GM19438 (cell line): ENCODE measurements at regions not wholly inside any gene's neighbourhood (a gene's known extent, or its start where the extent isn't known, plus 50 kb on each side); places are given as distances from the start of the nearest gene placed in this dataset.
"Not testable (repeated sequence)": the region's sequence is repeated elsewhere in the genome, so short reads cannot be mapped to it uniquely, and the experiment has no call there.

ENCODE experiments used
- ATAC-seq: cut with Tn5 transposase; IDR thresholded peaks from one replicate; pipeline ENCODE4 v1.9.1; 2021; ENCODE audit warnings: low read depth; ENCODE audit not compliant: unreplicated experiment

DNA sequence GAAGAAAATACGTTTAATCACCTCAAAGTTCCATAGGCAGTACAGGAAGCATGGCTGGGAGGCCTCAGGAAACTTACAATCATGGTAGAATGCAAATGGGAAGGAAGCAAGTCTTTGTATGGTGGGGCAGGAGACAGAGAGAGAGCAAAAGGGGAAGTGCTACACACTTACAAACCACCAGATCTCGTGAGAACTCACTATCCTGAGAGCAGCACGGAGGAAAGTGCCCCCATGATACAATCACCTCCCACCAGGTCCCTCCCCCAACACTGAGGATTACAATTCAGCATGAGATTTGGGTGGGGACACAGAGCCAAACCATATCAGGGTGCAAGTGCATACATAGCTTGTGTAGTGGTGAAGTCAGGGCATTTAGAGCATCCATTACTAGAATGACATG lies 92.3 kb upstream of the ANKRD10 start:
- ATAC-seq, result no peak

DNA sequence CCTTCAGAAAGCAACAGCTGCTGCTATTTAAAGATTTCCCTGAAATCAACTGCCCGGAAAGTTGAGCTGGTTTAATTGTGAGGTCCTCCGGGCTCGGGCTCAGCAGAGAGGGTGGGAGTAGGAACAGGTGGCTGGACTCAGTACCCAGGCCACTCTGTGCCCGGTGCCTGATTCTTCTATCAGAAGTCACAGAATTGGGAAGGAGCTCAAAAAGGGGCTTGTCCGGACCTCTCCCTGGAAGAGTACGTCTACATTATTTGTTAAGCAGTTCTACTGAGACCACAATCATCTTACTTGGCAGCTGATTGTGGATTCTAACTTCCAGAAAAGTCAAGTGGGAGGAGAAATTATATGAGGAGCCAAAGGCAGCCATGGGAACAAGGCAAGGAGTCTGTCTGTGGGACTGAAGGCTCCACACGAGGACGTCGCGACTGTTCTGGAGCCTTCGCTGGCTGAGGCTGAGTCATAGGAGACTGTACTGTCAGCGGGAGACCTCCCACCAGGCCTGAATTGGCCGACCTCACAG lies 91.7 kb upstream of the ANKRD10 start:
- ATAC-seq, result no peak

DNA sequence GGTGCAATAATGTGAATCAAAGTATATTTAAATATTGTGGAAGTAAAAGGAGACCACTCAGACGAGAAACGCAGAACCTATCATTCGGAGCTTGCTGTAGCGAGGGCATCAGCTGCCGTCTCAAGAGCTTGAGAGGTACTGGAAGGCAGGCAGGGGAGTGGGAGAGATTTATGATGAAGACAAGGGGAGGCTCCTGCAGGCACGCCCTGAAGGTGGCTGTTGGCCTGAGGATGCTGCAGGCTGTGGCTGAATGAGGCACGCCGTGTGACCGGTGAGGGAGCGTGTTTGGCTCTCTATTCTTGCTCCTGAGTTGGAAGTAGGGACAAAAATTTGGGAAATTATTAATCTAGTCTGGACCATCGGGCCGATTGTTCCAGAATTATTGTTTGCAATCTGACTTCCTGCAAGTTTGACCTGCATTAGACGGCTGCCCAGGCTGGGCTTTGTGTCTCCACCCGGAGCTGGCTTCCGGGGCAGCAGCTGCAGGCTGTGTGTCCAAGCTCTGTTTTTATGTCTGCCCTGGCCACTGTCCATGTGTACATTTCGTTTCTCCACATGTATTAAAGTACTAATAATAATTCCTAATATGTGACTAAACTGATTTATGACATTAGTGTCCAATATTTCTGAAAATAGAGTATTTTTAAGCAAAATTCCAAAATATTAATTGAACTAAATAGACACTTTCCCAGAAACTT lies 91.1 kb upstream of the ANKRD10 start:
- ATAC-seq, result no peak

DNA sequence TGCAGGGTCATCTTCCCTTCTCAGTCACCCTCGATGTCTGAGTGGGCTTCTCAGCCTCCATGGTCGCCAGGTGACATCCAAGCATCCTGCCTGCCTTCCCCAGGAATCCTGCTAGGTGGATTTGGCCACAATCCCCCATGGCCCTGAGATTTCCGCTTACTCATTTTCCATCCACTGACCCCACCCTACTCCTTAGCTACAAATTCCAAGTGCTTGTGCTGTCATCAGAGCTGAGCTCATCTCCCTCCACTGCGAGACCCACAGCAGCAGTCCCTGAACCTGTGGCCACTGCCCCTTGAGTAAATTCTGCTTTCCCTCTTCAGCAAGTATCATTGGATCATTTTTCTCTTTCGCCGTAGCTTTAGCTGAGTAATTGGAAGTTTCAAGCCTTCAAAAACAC lies 90.5 kb upstream of the ANKRD10 start:
- ATAC-seq, result no peak

DNA sequence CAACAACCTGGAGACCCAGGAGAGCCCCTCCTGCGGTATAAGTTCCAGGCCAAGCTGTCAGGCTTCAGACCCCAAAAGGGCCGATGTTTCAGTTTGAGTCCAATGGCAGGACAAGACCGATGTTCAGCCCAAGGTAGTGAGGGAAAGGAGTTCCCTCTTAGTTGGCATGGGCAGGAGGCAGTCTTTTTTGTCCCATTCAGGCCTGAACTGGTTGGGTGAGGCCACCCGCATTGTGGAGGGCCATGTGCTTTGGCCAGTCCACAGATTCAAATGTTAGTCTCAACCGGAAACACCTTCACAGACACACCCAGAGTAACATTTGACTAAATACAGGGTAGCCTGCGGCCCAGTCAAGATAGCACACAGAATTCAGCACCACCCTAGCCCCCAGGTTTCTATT lies 89.6 kb upstream of the ANKRD10 start:
- ATAC-seq, result no peak

DNA sequence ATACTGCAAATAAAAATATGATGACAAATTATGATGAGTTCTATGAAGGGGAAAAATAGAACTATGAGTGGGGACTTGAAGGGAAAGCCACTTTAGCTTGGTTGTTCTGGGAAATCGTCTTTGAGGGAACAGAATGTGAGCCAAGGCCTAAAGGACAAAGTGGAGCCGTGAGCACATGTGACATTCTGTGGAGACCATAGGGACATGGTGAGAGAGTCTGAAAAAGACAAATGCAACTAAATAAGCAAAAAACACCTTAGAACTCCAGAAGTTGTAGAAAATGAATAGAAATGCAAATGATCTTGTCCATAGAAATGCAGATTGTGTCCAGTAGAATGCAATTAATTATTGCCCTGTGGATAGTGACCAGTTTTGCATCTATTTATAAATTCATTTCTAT lies 86.8 kb upstream of the ANKRD10 start:
- ATAC-seq, result no peak

DNA sequence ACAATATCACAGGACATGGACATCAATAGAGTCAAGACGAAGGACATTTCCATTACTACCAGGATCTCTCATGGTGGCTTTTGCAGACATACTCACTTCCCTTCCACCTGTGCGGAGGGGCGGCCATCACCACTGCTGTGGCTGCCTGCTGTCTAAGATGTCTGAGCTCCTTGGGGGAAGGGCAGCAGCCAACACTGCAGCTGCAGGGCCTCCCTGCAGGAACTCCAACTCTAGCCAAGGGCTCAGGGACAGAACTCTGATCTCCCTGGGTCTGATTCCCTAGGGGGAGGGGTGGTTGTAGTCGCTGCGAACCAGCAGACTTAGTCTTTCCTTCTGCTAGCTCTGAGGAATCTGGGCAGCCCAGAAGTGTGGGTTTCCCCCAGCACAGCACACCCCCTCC lies 78.9 kb upstream of the ANKRD10 start:
- no peak for ATAC-seq

DNA sequence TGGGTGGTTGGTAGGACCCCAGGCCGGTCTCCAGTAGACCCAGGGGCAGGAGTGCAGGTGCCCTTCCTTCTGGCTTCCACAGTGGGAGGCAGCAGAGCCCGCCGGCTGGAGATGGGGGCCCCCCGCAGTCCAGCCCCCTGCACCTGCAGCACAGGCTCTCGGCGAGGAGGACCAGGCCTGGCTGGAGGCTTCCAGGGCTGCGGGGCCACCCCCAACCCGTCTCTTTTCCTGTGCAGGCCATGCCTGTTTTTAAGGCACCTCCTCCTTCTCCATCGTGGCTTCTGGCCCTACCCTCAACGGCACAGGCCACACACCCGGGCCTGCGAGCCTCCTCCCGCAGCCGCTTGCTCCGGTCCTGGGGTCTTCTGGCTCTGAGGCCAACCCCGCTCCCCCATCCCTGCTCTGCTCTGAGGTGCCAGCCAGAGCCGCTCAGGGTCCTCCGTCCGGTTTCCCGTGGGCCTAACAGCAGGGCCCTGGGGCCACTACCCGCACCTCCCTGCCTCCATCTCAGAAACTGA lies 77.2 kb upstream of the ANKRD10 start:
- ATAC-seq, result no peak

DNA sequence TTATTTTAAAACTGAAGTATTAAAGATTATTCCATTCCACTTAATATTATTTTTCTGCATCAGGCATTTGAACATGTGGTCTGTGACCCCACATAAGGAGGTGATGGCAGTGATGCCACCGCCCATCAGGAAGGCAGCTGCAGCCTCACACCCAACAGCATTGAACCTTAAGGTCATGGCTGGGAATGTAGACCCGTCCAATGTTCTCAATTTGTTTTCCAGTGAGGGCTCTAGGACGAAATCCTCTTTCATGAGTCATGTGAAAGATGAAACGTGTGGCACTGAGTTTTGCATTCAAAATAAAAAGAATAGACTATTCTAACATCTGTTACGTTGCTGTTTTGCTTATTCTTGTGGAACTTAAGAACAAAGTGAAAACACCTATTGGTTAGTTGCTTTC lies 74.5 kb upstream of the ANKRD10 start:
- no peak for ATAC-seq

DNA sequence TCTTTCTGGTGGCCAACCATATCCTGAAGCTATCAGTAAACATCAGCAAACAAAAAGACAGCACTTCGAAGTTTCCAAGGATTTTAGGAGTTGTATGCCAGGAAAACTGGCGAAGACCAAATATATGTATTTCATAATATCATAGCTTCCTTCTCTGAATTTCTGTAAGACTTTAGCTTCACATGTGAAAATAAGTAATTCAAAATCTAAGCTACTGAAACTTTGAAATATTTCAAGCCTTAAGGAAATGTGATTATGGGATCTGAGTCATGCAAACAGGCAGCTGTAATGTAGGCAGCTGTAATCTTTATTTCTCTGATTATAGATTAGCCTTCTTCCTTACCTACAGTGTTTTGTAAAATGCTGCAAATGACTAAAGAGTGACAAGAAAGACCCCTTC lies 70.7 kb upstream of the ANKRD10 start:
- ATAC-seq, result no peak

DNA sequence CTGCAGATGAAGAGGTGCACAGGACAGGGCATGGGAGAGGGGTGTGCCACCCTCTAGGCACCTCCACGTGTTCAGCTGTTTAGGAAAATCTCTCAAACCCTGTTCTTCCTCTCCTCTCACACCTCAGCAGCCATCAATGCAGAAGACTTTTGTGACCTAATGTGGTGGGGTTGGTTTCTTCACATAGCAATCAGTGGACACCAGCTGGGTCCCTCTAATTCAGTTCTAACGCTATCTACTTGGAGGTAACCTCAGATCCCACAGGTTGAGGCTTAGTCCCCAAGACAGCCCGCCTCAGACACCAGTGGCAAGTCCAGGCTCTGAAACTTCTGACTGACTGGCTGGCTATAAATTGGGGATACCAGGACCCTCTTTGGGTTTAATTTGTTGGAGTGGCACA lies 69.9 kb upstream of the ANKRD10 start:
- ATAC-seq, result no peak

DNA sequence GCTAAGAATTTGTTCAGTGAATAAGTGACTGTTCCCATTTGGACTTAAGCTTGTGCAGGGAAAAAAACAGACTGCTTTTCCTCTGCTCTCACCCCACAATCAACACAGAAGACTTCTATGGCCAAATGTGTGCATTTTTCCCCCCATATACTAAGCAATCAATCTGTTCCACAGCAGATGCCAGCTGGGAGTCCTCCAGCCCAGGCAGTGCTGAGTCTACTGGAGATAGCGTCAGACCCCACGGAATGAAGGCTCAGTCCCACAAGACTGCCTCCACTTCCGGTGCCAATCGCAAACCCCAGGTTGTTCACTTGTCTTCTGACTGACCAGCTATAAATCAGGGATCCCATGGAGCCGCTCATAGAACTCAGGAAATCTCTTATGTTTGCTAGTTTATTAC lies 69.5 kb upstream of the ANKRD10 start:
- ATAC-seq, result no peak

DNA sequence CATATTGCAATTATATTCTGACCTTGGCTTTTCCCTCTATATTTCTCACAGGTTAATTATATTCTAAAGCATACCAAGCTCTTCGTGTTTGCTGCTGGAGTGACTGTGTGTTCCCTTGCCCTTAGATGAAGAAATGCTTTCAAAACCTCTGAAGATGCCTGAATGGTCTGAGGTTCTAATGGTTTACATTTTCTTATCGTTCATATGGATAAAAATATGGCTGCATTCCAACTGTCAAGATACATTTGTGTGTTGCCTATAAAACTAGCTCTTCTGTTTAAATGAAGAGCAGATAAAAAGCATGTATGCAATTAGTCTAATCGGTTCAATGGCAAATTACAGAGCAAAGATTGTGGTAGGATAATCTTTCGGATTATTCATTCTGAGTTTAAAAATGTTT lies 68.4 kb upstream of the ANKRD10 start:
- no peak for ATAC-seq

DNA sequence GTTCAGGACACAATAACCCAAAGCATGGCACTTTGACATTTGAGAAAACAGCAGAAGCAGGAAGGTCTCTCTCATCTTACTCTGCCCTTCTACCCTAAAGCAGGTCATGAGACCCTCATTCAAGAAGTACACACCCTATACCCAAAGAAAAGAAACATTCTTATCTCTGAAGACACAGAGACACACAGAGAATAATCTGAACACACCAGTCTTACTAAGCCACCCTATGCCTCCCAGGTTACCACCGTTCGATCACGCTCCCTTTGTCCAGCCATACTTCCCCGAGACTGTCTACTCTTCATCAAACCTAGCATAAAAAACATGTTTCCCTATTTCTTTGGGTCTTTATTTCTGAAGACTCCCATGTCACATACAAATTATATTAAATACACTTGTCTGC lies 66.5 kb upstream of the ANKRD10 start:
- no peak for ATAC-seq

DNA sequence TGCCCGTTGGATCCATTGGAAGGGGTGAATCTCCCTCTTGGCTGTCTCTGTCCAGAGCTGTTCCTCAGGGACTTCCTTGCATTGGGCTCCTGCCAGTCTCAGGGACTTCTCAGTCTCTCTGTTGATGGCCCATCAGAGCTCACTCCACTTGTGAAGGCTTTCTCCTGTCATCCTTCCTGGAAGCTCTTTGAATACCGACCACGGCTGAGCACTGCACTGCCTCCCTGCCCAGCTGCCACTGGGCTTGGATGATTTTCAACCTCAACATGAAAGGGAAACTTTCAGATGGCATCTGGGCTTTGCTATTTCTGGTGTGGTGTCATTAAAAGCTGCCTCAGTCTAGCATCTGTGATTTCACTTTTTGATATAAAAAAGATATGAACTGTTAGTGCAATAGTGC lies 66.1 kb upstream of the ANKRD10 start:
- no peak for ATAC-seq

DNA sequence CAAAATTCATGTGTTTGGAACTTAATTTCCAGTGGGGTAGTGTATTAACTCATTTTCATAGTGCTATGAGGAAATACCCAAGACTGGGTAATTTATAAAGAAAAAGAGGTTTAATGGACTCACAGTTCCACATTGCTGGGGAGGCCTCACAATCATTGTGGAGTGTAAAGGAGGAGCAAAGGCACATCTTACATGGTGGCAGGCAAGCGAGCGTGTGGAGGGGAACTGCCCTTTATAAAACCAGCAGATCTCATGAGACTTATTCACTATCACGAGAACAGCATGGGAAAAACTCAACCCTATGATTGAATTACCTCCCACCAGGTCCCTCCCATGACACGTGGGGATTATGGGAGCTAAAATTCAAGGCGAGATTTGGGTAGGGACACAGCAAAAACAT lies 64.3 kb upstream of the ANKRD10 start:
- not testable (repeated sequence) for ATAC-seq

DNA sequence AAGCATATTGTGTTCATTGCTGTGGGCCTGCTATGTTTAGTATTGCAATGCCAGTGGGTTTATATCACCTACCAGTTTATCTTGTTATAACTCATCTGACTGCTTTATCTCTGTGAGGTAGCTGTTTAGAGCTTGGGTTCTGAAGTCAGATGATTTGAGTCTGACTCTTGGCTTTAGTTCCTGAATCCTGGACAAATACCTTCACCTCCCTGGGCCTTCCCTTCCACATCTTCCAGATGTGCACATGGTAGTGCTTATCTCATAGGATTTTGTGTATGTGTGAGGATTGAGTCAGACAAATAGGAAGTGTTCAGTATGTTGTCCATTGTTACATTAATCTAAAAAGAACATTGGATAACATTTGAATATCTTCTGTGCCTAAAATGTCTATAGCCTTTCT lies 63.5 kb upstream of the ANKRD10 start:
- no peak for ATAC-seq

DNA sequence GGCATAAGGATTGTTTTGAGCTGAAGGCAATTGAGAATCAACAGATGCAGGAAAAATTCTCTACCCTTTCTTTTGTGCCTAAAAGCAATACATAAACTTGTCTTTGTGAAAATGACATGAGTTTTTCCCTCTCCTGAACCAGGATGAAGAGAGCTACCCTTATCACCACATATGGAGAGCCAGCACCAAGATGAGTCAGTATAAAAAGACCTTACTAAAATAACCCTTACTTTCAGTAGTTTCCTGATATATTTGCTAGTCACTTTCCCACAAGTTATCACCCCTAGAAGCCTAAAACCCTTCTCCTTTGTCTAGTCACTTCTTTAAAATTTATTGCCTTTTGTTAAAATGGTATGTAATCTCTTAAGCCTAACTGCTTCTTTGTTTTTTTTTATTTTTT lies 61.9 kb upstream of the ANKRD10 start:
- no peak for ATAC-seq

DNA sequence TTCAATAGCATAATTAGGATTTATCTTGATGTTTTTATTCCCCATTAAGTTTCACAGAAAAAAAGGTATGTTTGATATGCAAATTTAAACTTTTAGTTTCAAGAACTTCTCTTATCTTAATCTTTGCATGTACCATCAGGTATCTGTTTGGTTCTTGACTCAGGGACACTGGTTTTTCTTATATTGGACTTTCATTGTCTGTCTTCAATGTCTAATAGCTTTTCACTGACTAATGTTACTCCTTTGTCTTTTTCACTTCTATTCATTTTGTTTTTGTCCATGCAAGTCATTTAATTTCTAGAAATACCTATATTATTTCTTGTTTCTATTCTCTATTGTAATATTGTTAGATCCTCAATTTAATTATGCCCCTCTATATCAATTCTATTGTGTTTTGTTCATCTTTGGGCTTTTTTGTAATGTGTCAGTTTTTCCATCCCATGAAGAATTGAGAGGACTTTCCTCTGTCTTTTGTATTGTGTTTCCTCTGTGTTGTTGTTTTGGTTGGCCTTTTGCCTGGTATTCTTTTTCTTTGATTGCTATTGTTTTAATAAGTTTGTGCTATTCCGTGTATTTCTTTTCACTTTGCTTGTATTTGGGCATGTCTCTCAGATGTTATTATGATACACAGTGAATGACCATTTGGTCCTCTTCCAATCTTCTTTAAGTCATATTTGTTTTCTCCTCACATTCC lies 58.3 kb upstream of the ANKRD10 start:
- no peak for ATAC-seq

DNA sequence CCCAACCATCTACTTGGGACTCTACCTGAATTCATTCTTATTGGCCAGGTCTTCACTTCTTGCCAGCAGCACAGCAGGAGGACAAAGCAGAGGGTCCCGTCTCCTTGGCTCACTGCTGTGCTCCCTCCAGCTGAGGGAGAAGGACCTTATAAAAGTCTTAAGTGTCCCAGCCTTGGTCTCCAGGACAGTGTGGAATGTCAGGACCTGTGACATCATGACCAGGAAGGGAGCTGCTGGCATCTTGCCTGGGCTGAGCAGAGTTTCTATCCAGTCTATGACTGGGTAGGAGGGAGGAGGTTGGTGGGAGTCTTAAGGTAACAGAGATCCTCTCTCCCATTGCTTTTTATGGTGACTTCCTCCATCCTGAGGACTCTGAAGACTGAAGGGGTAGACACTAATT lies 56.6 kb upstream of the ANKRD10 start:
- no peak for ATAC-seq

DNA sequence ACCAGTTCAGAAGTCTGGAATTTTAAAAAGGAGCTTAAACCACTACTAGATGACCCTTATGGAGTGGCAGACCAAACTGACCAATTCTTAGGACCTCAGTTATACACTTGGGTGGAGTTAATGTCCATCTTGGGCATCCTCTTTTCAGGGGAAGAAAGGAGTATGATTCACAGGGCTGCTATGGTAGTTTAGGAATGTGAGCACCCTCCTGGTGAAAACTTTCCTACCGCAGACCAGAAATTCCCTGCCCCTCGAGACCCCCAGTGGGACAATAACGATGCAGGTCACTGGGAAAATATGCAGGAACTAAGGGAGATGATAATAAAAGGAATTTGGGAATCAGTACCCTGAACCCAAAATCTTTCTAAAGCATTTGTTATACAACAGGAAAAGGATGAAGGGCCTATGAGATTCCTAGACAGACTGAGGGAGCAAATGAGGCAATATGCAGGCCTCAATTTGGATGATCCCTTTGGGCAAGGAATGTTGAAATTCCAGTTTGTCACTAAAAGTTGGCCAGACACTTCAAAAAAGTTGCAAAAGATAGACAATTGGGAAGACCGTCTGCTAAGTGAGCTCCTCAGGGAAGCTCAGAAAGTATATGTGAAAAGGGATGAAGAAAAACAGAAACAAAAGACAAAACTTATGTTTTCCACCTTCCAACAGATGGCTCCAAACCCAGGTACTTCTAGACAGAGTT lies 52.4 kb upstream of the ANKRD10 start:
- ATAC-seq, result not testable (repeated sequence)

DNA sequence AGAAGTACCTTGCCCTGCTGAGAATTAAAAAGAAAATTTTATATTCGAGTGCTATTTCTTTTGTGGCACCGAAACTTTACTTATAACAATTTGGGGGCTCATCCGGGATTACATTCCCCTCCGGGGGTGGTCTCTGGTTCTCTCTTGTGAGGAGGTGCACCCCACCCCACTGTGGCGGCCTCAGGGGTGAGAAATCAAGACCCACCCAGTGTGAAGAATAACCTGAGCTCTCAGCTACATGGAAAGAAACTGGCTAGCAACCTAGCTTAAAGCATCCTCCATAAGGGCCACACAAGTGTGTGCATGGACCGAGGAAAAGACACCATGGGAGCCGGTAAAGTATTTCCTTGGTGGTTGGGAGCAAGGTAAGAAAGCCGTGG lies 50.9 kb upstream of the ANKRD10 start:
- ATAC-seq, result no peak
